Activated CD4-positive, alpha-beta T cell treated with anti-CD3 and anti-CD28 coated beads for 48 hours (primary cell): ENCODE measurements at regions not wholly inside any gene's neighbourhood (a gene's known extent, or its start where the extent isn't known, plus 50 kb on each side); places are given as distances from the start of the nearest gene placed in this dataset.

Experiments
- DNase-seq: peaks from one replicate; pipeline ENCODE4 v3.0.0-alpha.2; 2020

DNA sequence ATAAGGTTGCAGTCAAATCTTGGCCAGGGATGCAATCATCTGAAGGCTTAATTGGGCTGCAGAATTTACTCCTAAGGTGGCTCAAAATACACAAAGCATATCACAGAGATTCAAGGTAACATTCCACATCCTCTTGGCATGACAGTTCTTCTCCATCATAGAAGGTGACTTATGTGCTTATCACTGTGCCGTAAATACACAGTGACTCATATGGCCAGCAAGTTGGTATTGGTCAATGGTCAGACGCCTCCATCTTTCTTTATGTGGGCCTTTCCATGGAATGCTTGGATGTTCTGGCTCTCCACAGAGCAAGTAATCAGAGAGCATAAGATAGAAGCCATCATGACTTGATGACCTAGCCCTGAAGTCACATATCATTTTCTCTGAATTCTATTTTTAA, 168.8 kb upstream of the ST8SIA2 start:
- no peak for DNase-seq

DNA sequence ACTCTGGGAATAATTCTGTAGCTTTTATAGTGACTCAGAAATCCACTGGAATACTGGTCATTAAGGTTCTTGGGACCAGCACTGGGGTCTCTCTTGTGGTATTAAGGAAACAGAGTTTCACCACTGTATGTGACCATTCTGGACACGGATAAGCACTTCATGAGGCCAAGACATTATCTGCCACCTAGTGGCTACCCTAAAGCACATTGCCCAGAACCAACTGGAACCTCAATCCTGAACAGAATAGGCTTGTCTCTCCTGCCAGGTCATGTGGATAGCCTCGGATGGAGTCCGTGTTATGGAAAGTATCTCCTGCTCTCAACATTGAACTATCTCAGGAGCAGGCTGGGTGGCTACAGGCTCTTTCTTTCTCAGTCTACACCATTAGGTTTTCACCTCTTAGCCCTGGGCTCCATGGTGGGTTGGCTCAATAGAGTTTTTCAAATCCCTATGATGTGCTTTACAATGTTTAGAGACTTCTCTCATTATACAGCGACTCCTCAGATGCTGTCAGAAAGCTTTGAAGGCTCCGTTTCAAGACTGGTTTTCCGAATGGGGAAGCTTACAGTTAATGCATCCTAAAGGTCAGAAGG, 167.6 kb upstream of the ST8SIA2 start:
- no peak for DNase-seq

DNA sequence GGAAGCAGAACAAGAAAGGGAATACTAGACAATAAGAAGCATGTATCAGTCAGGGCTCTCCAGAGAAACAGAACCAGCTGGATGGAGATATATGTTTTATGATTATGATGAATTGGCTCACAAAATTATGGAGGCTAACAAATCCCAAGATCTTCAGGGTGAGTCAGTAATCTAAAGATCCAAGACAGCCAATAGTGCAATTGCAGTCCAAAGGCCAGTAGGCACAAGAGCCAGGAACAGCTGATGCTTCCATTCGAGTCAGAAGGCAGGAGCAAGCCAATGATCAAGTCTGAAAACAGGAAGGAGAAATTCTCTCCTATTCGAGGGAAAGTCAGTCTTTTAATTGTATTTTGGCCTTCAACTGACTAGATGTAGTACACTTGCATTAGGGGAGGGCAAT, 164.9 kb upstream of the ST8SIA2 start:
- no peak for DNase-seq

DNA sequence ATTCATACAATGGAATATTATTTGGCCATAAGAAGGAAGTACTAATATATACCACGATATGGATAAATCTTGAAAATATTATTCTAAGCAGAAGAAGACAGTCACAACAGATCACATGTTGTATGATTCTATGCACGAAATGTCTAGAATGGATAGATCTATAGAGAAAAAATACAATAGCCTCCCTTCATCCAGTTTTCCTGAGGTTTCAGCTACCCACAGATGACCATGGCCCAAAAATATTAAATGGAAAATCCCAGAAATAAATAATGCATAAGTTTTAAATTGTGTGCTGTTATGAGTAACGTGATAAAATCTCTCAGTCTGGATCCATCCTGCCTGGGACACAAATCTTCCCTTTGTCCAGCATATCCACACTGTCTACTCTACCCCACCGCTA, 162.2 kb upstream of the ST8SIA2 start:
- DNase-seq: no peak

DNA sequence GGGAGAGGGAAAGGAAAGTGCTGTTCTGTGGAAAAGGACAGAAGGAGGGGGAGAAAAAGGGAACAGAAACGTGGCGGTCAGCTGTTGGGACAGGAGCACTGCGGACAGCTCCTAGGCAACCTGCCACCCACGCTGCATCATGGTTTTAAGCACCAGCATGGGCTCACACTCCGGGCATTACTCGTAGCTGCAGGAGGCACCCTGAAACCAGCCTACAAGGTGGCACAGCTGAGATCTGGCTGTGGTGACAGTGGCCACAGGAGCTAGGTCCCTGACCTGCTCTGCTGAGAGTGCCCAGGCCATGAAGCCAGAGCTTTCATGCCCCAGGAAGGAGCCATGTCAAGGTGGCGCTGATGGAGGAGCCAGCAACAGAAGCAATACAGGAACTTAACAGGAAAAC, 161.4 kb upstream of the ST8SIA2 start:
- DNase-seq: no peak

DNA sequence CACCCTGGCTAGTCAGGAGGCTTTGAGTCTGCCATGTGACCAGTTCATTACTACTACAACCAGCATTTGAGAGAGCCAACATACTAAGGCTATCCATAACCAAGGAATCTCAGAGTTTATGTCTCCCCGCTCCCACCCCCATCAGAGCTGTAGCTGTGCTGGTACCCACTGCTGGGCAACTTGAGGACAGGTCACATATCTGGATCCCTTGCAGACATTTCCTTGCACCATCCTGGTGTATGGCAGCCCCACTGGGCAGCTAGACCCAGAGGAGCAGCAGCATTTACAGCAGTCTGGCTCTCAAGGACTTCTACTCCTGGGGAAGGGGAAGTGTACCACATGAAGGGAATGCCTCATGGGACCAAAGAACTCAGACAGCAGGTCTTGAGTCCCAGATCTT, 160.8 kb upstream of the ST8SIA2 start:
- DNase-seq: no peak

DNA sequence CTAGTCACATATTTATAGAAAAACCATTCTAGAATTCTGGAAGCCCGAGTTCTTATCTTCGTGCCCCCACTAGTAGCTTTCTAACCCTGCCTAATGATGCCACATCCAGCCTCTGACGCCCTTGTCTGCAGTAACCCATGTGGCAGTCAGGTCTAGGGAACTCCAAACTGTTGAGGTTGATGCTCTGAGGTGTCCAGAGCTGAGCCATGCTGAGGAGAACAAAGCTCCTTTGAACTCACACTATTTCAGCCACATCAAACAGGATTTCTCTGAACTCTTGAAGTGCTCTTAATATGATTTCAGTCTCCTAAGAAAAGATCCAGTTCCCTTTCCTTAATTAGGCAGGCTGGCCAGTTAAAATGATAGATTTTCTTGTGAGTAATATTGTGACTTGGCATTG, 150.5 kb upstream of the ST8SIA2 start:
- no peak for DNase-seq

DNA sequence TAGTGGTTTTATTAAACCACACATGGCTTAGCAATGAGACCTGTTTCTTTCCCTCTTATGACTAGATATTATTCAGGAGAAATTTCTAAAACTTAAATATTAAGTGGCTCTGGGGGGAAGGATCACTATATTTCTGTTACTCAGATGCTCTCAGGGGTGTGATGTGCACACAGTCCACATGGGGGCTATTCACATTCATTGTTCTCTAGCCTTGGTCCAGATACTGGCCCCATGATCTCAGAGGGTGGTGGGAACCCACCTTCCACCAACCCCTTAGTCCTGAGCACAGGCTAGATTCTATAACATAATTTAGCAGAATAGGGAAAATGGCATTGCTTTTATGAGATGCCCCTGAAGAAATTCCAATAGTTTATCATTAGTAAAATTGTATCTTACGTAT, 149.0 kb upstream of the ST8SIA2 start:
- no peak for DNase-seq

DNA sequence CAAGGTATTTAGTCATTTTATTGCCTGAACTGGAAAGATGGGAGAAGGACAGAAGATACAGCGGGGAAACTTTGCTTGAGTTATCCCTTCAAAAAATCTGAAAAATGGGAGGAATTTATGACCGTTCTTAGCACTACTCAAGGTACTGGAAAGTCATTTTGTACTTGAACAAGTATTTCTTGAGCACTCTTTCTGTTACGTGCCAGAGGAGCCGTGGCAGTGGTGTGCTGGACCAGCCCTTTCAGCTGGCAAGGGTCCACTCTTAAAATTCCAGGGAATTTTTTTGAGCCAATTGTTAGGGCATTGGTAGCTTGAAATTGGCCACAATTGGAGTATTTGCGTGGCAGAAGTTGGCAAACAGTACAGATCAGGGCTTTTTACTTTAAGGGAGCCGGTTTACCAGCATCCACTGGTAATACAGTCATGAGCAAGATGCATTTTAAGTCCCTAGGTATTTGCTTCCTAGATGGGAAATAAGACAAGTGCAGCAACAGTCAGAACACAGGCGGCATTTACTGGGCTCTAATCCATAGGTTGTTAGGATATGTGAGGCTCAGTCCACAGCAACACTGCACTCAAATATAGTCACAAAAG, 145.9 kb upstream of the ST8SIA2 start:
- DNase-seq: no peak

DNA sequence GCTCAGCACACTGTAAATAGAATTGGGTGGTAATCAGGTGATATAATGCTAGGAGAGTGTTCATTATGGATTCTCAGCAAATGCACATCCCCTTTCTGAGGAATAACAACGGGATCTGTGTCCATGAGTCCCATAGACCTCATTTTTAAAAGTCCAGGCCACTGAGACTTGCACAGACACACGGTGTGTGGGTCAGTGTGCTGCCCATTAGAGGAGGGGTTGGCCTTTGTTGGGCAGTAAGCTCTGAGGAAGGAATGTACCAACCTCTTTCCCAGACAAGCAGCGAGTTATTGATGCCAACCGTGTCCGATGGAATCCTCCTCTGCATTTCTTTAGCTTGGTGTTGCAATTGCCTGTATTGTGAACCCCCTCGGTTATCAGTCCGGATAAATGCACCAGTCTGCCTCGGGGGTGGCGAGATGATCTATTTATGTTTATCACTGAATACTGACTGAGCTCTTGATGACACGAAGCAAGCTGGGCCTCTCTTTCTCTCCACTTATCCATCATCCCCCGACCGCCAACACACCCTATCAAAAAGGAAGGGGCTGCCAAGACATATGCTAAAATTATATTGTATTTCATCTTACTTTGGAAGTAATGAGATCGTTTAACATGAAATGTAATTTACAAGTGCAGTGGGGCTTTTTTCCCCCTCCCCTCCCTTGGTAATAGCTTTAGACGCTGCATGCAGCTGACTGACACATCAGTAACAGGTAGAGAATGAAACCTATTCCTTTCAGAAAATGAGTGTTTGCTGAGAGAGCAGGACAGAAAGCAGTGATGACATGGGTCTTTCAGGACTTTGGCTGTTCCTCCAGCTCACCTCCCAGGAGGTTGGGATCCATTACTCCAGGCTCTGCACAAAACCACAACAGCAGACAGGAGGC, 126.6 kb upstream of the ST8SIA2 start:
- no peak for DNase-seq

DNA sequence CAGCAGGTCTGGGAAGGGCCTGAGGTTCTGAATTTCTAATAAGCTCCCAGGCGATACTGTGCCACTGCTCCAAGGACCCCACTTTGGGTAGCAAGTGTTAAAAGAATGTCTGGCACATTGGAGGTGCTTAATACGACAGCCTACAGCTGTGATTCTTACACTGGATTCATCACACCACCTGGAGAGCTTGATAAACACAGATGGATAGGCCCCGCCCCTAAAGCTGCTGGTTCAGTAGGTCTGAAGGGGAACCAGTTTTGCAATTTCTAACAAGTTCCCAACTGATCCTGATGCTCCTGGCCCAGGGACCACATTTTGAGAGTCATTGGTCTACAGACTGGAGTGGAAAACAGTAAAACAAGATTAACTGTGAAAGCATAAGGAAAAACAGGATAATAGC, 124.8 kb upstream of the ST8SIA2 start:
- DNase-seq: no peak

DNA sequence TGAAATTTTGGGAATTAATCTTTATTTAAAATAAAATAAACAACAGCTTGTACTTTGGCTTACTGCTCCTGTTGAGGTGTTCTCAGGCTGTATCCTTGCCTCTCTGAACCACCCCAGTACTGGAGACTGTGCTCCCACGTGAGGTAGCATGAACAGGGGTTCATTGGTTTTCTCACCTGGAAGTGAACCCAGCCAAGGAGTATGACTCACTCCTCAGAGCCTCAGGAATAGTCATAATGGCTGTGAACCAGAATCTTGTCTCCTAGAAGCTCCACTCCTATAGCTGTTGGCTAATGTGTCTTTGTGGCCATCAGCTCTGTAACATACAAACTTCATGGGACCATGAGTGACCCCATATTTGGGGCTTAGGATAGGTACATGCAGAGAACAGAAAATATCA, 122.5 kb upstream of the ST8SIA2 start:
- DNase-seq: no peak

DNA sequence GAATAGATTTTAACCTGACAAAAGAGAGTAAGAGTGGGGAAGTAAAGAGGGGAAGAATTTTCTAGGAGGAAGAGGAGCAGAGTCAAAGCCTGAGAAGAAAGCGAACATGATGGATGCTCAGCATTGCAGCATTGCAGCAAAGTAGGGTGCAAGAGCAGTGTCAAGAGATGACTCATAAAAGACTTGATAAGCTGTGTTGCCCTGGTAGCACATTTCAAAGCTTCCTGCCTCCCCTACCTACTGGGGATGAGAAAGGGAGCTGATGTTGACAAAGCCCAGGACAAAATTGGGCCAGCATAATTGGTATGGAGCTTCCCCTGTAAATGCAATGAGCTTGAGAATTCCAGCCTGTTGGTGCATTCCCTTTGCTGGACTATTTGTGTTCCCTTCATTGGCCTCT, 121.6 kb upstream of the ST8SIA2 start:
- no peak for DNase-seq

DNA sequence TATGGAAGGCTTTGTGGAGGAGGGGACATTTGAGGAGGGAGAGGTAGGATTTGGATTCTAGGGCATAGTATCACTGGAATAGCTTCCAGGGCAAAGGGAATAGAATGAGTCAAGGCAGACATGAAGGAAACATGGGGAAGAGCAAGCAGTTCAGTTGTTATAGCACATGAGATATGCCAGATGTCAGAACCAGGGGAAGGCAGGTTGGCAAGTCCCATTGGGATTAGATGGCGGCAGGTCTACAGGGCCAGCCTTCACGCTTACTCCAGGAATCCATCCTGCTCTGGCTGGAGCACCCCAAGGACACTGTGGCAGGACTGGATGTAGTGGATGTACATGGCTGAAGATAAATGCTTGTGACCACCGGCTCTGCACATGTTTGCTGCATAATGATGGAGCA, 120.4 kb upstream of the ST8SIA2 start:
- no peak for DNase-seq

DNA sequence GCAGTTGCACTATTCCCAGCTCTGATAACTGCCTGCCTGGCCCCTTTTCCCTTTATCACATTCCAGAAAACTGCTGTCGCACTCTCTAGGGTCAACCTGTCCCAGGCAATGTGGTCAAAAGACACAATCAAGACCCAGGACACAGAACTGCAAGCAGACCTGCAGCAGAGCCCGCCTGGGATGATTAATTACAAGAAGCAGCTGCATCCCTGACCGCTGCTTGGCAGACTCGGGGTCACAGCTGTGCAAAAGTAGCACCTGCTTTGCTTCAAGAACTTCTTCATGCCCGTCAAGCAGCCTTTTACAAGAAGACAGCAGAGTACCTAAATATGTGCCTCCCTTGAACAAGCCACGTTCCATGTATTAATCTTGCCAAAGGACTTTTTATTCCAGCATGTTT, 120.0 kb upstream of the ST8SIA2 start:
- no peak for DNase-seq

DNA sequence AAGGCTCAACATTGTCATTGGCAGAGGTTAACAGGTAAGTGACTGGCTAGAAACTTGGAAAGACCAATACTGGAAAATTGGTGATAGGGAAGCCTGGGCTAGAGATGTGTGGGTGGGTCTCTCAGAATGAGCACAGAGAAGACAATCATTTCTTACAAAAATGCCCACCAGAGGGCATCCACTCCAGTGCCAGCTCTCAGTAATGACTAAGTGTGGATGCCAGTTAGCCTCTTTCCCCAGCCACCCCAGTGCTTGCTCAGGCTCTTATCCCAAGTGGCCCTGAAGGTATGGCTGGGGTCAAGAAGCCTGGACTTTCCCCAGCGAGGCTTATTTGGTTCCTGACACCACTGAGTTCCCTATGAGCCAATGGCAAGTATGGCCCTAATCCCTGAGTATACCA, 115.9 kb upstream of the ST8SIA2 start:
- DNase-seq: peak; percentile 27

DNA sequence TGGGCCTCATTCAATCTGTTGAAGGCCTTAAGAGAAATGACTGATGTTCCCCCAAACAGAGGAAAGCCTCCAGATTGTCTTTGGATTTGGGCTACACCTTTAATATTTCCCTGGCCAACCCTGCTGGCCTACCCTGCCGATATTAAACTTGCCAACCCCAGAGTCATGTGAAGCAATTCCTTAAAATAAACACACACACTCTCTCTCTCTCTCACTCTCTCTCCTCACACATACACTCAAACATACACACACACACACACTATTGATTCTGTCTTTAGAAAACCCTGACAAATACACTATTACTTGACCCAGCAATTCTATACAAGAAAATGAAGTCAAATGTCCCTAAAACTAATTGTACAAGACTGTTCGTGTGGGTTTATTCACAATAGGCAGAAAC, 109.9 kb upstream of the ST8SIA2 start:
- no peak for DNase-seq

DNA sequence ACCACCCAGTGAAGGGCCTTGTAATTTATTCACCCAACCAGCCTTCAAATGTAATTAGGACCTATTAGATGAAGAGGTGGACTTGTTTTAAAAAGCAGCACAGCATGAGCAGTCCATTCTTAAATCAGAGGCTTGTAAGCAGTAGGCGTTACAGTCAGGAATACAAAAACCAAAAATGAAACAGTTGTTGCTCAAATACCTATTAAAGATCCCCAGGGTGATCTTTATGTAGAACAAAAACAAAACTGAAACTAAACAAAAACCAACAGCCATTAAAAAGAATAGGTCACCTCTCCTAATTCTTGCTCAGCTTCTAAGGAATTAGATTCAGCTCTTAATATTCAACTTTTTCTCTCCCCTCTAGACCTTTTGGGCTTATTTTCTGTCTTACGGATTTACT, 104.9 kb upstream of the ST8SIA2 start:
- no peak for DNase-seq

DNA sequence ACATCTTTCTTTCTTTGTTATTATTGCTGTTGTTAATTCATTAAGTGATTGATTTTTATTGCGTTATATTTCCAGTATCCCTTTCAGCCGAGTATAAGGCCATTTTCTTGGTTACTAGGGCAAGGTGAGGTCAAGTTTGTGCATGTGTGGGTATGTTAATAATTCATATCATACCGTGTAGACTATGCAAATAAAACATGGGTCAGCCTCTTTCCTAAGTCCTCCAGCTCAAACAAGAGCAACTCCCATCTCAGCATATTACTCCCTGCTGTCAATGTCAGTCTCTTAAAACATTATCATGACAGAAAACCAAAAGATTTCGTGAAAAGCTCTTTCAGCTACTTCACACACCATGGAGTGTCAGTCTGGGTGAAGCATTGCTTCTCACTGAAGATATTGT, 103.9 kb upstream of the ST8SIA2 start:
- DNase-seq: no peak

DNA sequence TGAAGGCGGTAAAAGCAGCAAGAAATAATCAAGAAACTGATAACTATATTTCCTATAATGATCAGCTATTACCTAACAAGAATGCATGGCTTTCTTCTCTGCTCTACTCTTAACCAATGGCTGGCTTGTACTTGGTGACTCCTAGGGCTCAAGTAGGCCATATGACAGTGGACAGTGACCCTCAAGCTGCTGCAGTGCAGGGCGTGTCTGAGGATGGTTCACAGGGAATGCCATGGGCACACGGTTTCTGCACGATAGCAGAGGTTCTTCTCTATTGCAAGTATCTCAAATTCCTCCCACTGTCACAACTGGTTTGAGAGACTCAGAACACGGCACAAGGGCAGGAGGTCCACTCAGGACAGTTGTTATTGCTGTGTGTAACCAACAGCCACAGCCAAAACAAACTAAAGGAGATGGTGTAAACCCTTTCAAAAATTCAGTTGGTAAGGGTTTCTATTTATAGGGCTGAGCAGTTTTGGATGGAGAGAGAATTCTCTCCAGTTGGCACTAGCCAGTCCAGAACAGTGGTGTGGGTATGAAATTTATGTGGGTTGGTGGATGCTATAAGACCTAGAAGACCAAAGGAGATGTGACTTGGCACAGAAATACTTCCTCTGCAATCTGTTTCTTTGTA, 103.2 kb upstream of the ST8SIA2 start:
- DNase-seq: no peak

DNA sequence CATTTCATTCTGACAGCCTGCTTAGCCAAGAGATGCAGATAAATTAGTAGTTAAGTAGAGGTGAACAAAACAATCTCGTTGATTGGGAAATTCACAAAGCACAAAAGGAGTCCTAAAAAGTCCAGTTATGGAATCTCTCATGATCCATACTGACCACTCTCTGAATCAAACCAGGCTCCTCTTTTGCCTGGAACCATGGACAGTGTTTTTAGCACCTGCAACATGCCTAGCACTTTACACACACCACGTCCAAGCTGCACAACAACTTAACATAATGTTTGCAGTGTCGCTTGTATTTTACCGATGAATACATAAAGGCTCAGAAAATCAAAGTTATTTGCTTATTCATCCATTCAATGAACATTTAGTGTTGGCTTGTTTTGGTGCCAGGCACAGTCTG, 101.8 kb upstream of the ST8SIA2 start:
- DNase-seq: no peak

DNA sequence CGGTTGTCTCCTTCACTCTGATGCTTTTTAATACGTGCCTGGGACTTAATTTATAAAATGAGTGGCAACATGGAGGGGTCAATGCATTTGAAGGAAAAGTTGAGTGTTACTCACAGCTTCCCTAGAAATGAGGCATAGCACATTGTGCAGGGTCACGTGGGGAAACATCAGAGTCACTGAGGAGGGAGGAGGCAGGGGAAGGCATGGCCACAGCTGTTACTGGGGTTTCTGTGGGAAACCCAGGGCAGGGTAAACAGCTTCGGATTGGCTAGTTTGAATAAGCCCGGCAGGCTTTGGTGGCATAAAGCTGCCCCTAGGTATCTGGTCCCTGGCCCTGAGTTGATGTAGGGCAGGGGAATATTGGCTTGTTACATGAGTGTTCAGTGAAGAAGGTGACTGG, 98.9 kb upstream of the ST8SIA2 start:
- DNase-seq: peak; percentile 5

DNA sequence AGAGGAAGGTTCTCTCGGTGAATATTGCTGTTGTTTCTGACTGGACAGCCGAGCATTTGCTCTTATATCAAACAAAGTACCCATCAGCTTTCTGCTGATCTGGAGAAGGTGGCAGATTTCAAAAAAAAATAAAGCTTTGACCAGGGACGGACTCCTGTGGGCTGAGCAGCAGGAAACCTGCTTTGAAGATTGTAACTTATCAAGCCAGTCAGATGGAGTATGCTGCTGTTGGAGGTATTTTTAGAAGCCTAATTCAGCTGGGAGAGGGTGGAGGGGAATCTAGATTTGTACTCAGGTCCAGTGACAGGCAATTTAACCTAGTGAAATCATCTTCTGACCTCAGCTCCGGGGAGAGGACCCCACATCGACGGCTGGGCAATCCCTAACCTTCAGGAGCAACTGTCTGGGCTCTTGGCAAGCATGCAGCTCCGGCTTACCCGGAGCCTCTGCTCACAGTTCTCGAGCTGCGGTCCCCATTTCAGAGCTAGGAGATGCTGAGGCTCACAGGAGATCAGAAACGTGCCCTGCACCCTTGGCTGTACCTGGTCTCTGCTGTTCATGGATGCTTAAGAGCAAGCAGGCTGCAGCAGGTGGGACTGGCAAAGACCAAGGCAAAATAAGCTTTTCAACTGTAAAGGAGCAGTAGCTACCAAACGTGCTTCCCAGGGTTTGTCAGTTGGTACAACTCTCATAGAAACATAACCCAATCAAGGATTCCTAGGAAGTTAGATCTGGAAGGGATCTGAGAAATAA, 89.3 kb upstream of the ST8SIA2 start:
- DNase-seq: no peak
